Upper lobe of left lung (tissue), 4 donors: ENCODE measurements at regions not wholly inside any gene's neighbourhood (a gene's known extent, or its start where the extent isn't known, plus 50 kb on each side); places are given as distances from the start of the nearest gene placed in this dataset.

Experiments
- EP300 ChIP-seq, 4 donors: sonication (generic); formaldehyde crosslinking; IDR thresholded peaks; one replicate each; pipeline ENCODE4 v1.5.1; 2017; ENCODE audit warnings: antibody characterized with exemption in 4 of 4, control low read depth in 2 of 4
- POLR2A ChIP-seq, 4 donors: fragments of 450-650 bp; IDR thresholded peaks; one replicate each; pipeline ENCODE4 v1.5.1; 2016 to 2017; ENCODE audit warnings: antibody characterized with exemption in 4 of 4, mild to moderate bottlenecking in 2 of 4
- POLR2AphosphoS5 ChIP-seq, 2 donors: sonication (generic); formaldehyde crosslinking; IDR thresholded peaks; one replicate each; pipeline ENCODE4 v1.5.1; 2017; ENCODE audit warnings: antibody characterized with exemption in 2 of 2
- TF ChIP-seq, protein P1 (sequence below), 6 experiments: fragments of 450-650 bp in 4 of 6; fragments of 200-600 bp in 2 of 6; sonication (generic) in 2 of 6; IDR thresholded peaks; one replicate each; pipeline ENCODE4 v1.5.1; 2016 to 2019; ENCODE audit warnings: antibody characterized with exemption in 6 of 6

DNA sequence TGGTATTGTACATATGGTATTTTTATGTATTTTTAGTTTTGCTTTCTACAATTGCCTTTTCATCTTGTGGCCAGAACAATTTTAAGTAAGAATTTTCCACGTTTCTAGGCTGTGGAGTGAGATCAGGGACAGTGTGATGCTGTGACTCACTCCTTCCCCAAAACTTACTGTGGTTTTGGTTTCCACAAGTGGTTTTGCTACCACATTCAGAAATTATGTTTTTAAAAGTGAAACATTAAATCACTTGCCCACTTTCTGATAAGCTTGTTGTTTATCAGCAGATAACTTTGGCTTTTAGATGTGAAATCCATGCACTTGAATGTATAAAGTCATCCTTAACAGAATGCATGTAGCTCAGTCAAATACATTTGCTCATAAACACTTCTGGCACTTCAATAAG lies 192.2 kb upstream of the THRB start:
- no peak for TF ChIP-seq POLR2A (IDR thresholded peaks at IDR 0.05)
- TF ChIP-seq, protein P1, sequence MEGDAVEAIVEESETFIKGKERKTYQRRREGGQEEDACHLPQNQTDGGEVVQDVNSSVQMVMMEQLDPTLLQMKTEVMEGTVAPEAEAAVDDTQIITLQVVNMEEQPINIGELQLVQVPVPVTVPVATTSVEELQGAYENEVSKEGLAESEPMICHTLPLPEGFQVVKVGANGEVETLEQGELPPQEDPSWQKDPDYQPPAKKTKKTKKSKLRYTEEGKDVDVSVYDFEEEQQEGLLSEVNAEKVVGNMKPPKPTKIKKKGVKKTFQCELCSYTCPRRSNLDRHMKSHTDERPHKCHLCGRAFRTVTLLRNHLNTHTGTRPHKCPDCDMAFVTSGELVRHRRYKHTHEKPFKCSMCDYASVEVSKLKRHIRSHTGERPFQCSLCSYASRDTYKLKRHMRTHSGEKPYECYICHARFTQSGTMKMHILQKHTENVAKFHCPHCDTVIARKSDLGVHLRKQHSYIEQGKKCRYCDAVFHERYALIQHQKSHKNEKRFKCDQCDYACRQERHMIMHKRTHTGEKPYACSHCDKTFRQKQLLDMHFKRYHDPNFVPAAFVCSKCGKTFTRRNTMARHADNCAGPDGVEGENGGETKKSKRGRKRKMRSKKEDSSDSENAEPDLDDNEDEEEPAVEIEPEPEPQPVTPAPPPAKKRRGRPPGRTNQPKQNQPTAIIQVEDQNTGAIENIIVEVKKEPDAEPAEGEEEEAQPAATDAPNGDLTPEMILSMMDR (IDR thresholded peaks at IDR 0.05) = no peak
- no peak for TF ChIP-seq EP300 (IDR thresholded peaks at IDR 0.05)
- no peak for TF ChIP-seq POLR2AphosphoS5 (IDR thresholded peaks at IDR 0.05)
